ENCODE measurements at regions not wholly inside any gene's neighbourhood (a gene's known extent, or its start where the extent isn't known, plus 50 kb on each side); places are given as distances from the start of the nearest gene placed in this dataset.

DNA sequence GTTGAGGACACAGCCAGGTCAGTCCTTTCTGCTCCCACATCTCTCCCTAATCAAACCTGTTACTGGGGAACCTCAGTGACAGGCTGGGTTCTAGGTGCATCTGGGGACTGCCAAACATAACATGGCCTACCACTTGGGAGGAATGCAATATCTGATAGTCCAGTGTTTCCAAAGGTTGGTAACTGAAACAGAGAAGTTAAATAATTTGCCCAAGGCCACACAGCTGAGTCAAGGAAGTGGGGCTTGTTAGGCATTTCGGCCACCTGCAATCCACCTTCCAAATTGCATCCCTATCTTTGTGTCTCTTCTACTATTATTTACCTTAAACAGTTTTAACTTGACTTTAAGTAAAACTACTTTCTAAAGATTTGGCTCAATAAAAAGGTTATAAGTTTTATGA is 731.3 kb downstream of the UQCRFS1 start:
- TF ChIP-seq ZNF561 (tag by site-specific recombination; IDR thresholded peaks at IDR 0.05; ENCODE audit: borderline replicate concordance) (no peak), ZNF677 (tag by site-specific recombination; IDR thresholded peaks at IDR 0.05) (no peak), ZNF24 (tag by site-specific recombination; IDR thresholded peaks at IDR 0.05) (no peak), ZNF184 (tag by site-specific recombination; IDR thresholded peaks at IDR 0.05) (no peak), ZBTB1 (tag by site-specific recombination; IDR thresholded peaks at IDR 0.05) (no peak), ZNF521 (tag by site-specific recombination; IDR thresholded peaks at IDR 0.05) (no peak), ZNF785 (tag by site-specific recombination; IDR thresholded peaks at IDR 0.05) (no peak), ZNF221 (tag by site-specific recombination; IDR thresholded peaks at IDR 0.05; ENCODE audit: borderline replicate concordance) (no peak), ZNF114 (tag by site-specific recombination; IDR thresholded peaks at IDR 0.05) (no peak)
- TF ChIP-seq, protein P1, sequence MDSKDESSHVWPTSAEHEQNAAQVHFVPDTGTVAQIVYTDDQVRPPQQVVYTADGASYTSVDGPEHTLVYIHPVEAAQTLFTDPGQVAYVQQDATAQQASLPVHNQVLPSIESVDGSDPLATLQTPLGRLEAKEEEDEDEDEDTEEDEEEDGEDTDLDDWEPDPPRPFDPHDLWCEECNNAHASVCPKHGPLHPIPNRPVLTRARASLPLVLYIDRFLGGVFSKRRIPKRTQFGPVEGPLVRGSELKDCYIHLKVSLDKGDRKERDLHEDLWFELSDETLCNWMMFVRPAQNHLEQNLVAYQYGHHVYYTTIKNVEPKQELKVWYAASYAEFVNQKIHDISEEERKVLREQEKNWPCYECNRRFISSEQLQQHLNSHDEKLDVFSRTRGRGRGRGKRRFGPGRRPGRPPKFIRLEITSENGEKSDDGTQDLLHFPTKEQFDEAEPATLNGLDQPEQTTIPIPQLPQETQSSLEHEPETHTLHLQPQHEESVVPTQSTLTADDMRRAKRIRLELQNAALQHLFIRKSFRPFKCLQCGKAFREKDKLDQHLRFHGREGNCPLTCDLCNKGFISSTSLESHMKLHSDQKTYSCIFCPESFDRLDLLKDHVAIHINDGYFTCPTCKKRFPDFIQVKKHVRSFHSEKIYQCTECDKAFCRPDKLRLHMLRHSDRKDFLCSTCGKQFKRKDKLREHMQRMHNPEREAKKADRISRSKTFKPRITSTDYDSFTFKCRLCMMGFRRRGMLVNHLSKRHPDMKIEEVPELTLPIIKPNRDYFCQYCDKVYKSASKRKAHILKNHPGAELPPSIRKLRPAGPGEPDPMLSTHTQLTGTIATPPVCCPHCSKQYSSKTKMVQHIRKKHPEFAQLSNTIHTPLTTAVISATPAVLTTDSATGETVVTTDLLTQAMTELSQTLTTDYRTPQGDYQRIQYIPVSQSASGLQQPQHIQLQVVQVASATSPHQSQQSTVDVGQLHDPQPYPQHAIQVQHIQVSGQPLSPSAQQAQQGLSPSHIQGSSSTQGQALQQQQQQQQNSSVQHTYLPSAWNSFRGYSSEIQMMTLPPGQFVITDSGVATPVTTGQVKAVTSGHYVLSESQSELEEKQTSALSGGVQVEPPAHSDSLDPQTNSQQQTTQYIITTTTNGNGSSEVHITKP (tag by site-specific recombination; IDR thresholded peaks at IDR 0.05), result no peak
- TF ChIP-seq, protein P2, sequence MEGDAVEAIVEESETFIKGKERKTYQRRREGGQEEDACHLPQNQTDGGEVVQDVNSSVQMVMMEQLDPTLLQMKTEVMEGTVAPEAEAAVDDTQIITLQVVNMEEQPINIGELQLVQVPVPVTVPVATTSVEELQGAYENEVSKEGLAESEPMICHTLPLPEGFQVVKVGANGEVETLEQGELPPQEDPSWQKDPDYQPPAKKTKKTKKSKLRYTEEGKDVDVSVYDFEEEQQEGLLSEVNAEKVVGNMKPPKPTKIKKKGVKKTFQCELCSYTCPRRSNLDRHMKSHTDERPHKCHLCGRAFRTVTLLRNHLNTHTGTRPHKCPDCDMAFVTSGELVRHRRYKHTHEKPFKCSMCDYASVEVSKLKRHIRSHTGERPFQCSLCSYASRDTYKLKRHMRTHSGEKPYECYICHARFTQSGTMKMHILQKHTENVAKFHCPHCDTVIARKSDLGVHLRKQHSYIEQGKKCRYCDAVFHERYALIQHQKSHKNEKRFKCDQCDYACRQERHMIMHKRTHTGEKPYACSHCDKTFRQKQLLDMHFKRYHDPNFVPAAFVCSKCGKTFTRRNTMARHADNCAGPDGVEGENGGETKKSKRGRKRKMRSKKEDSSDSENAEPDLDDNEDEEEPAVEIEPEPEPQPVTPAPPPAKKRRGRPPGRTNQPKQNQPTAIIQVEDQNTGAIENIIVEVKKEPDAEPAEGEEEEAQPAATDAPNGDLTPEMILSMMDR (tag by site-specific recombination; IDR thresholded peaks at IDR 0.05), result no peak
- TF ChIP-seq, protein P3, sequence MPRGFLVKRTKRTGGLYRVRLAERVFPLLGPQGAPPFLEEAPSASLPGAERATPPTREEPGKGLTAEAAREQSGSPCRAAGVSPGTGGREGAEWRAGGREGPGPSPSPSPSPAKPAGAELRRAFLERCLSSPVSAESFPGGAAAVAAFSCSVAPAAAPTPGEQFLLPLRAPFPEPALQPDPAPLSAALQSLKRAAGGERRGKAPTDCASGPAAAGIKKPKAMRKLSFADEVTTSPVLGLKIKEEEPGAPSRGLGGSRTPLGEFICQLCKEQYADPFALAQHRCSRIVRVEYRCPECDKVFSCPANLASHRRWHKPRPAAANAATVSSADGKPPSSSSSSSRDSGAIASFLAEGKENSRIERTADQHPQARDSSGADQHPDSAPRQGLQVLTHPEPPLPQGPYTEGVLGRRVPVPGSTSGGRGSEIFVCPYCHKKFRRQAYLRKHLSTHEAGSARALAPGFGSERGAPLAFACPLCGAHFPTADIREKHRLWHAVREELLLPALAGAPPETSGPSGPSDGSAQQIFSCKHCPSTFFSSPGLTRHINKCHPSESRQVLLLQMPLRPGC (tag by site-specific recombination; IDR thresholded peaks at IDR 0.05), result no peak
- TF ChIP-seq, protein P4, sequence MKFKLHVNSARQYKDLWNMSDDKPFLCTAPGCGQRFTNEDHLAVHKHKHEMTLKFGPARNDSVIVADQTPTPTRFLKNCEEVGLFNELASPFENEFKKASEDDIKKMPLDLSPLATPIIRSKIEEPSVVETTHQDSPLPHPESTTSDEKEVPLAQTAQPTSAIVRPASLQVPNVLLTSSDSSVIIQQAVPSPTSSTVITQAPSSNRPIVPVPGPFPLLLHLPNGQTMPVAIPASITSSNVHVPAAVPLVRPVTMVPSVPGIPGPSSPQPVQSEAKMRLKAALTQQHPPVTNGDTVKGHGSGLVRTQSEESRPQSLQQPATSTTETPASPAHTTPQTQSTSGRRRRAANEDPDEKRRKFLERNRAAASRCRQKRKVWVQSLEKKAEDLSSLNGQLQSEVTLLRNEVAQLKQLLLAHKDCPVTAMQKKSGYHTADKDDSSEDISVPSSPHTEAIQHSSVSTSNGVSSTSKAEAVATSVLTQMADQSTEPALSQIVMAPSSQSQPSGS (tag by site-specific recombination; IDR thresholded peaks at IDR 0.05; ENCODE audit: low read depth), result no peak
